Parathyroid adenoma (tissue), 2 donors: ENCODE measurements at regions not wholly inside any gene's neighbourhood (a gene's known extent, or its start where the extent isn't known, plus 50 kb on each side); places are given as distances from the start of the nearest gene placed in this dataset.

Source experiments
- H2AFZ ChIP-seq: fragments of 300-600 bp; sonication (generic); one replicate; pipeline ENCODE4 v1.7.0; 2017; ENCODE audit warnings: antibody characterized with exemption, mild to moderate bottlenecking
- H3K27ac ChIP-seq: fragments of 300-600 bp; sonication (generic); one replicate; pipeline ENCODE4 v1.7.0; 2017
- H3K27me3 ChIP-seq: fragments of 300-600 bp; sonication (generic); one replicate; pipeline ENCODE4 v1.7.0; 2017; ENCODE audit warnings: low read length; ENCODE audit not compliant: control insufficient read depth, insufficient read depth
- H3K36me3 ChIP-seq: fragments of 300-600 bp; sonication (generic); one replicate; pipeline ENCODE4 v1.7.0; 2017; ENCODE audit warnings: low read length; ENCODE audit not compliant: control insufficient read depth, insufficient read depth
- H3K4me1 ChIP-seq: fragments of 300-600 bp; sonication (generic); one replicate; pipeline ENCODE4 v1.7.0; 2017; ENCODE audit warnings: control low read depth
- H3K4me2 ChIP-seq: fragments of 300-600 bp; sonication (generic); one replicate; pipeline ENCODE4 v1.7.0; 2017; ENCODE audit warnings: low read length
- H3K4me3 ChIP-seq: fragments of 300-600 bp; sonication (generic); one replicate; pipeline ENCODE4 v1.7.0; 2017; ENCODE audit warnings: low read depth, low read length
- H3K79me2 ChIP-seq: fragments of 300-600 bp; sonication (generic); one replicate; pipeline ENCODE4 v1.7.0; 2017; ENCODE audit warnings: control low read depth
- H3K9ac ChIP-seq: fragments of 300-600 bp; sonication (generic); one replicate; pipeline ENCODE4 v1.7.0; 2017; ENCODE audit warnings: mild to moderate bottlenecking
- H3K9me3 ChIP-seq: fragments of 300-600 bp; sonication (generic); one replicate; pipeline ENCODE4 v1.7.0; 2017; ENCODE audit warnings: low read length; ENCODE audit not compliant: control insufficient read depth
- TF ChIP-seq, protein P1 (sequence below): fragments of 300-600 bp; sonication (generic); IDR thresholded peaks from one replicate; pipeline ENCODE4 v1.7.0; 2017; ENCODE audit warnings: antibody characterized with exemption, mild to moderate bottlenecking
- donor health status: primary hyperparathyroidism.

DNA sequence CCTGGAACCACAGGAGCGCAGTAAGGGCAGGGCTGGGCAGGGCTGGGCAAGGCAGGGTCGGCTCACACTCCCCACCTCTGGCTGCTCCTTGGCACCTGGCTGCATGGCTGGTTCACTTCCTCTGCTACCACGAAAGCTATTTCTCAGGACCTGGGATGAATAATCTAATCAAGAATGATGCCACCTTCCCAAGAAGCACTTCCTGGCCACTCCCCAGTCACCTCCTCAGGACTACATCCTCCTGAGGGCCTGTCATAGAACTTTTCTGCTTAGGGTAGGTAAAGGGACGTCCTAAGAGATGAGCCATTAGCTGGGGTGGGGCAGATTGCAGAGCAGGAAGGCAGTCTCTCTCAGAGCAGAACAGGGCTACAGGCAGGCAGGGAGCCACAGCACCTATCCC, 288.2 kb upstream of the MAP3K1 start:
- H3K9me3 ChIP-seq, result no peaks in the 10 kb centered on the region
- no peaks in the 10 kb centered on the region for H3K36me3 ChIP-seq
- no peak overlapping the region for H3K9ac ChIP-seq
- no peak overlapping the region for H3K27ac ChIP-seq
- H3K79me2 ChIP-seq, result no peaks in the 10 kb centered on the region
- no peak overlapping the region for H3K4me2 ChIP-seq
- no peaks in the 10 kb centered on the region for H3K27me3 ChIP-seq
- TF ChIP-seq, protein P1, sequence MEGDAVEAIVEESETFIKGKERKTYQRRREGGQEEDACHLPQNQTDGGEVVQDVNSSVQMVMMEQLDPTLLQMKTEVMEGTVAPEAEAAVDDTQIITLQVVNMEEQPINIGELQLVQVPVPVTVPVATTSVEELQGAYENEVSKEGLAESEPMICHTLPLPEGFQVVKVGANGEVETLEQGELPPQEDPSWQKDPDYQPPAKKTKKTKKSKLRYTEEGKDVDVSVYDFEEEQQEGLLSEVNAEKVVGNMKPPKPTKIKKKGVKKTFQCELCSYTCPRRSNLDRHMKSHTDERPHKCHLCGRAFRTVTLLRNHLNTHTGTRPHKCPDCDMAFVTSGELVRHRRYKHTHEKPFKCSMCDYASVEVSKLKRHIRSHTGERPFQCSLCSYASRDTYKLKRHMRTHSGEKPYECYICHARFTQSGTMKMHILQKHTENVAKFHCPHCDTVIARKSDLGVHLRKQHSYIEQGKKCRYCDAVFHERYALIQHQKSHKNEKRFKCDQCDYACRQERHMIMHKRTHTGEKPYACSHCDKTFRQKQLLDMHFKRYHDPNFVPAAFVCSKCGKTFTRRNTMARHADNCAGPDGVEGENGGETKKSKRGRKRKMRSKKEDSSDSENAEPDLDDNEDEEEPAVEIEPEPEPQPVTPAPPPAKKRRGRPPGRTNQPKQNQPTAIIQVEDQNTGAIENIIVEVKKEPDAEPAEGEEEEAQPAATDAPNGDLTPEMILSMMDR, result no peak
- H2AFZ ChIP-seq, result no peak overlapping the region
- peaks cover 4% of the 10 kb centered on the region for H3K4me1 ChIP-seq
- H3K4me3 ChIP-seq, result no peak overlapping the region

DNA sequence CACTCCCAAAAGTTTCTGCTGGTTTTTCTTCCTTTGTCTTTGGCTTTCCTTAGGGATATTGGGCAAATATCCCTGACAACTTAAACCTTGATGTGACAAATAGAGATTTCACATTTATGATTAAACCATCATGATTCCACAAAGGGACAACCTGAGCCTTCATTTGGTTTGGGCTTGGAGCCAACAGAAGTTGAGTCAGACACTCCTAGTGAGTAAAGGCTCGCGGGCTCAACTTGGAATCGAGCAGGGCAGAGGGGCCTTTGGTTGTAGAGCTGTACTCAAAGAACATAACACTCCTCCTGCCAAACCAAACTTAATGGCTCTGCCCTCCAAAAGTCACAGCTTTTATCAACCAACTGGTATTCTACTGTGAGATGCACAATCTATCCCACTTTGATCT, 290.2 kb upstream of the MAP3K1 start:
- Histone ChIP-seq H3K9me3 (no peaks in the 10 kb centered on the region), H3K9ac (no peak overlapping the region), H3K79me2 (no peaks in the 10 kb centered on the region), H3K4me2 (no peak overlapping the region), H2AFZ (no peak overlapping the region), H3K36me3 (no peaks in the 10 kb centered on the region), H3K27me3 (no peaks in the 10 kb centered on the region), H3K27ac (no peak overlapping the region), H3K4me3 (no peak overlapping the region), H3K4me1 (peaks cover 17% of the 10 kb centered on the region)
- TF ChIP-seq, protein P1, result no peak

DNA sequence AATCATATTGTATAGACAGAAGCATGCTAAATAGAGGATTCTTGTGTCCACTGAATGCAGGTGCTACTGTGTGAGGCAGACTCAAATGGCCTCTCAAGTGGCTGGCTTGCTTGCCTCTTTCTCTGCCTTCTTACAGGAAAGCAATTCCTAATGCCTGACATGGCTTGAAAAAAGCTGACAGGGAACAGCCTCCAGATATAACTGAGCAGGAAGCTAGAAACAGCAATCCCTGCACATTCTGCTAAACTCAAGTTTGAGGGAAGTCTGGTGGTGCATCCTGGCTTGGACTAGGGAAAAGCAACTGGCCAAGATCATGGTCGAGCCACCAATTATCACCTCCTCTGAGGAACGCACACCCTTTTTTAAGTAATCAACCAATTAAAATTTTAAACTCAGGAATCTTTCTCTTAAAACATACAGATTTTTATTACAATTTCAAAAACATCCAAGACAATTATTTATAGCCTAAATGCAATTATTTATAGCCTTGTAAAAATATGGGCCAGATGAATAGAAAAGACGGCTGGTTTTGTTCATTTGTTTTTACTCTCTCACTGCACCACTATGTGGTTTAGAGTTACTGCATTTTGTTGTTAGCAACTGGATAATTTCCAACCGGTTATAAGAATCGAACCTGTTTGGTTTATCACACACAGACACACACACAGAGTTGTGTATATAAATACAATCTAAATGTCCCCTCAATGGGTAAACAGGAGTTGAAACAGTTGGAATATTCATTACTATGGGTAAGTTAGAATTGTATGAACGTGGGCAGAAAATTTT, 290.9 kb upstream of the ANKRD55 start:
- Histone ChIP-seq H3K4me2 (no peak overlapping the region), H2AFZ (no peak overlapping the region), H3K4me1 (peaks cover 28% of the 10 kb centered on the region), H3K9ac (no peak overlapping the region), H3K36me3 (no peaks in the 10 kb centered on the region), H3K79me2 (no peaks in the 10 kb centered on the region), H3K4me3 (no peak overlapping the region), H3K27me3 (no peaks in the 10 kb centered on the region), H3K27ac (no peak overlapping the region), H3K9me3 (no peaks in the 10 kb centered on the region)
- TF ChIP-seq, protein P1, result no peak

GRCh38 chr5:56522960-56523359, 289.8 kb upstream of the ANKRD55 start:
- H3K27ac ChIP-seq, result no peak overlapping the region
- H2AFZ ChIP-seq, result no peak overlapping the region
- H3K4me2 ChIP-seq, result no peak overlapping the region
- H3K9ac ChIP-seq, result no peak overlapping the region
- peaks cover 33% of the 10 kb centered on the region for H3K4me1 ChIP-seq
- H3K27me3 ChIP-seq, result no peaks in the 10 kb centered on the region
- no peaks in the 10 kb centered on the region for H3K36me3 ChIP-seq
- TF ChIP-seq, protein P1, result no peak
- H3K79me2 ChIP-seq, result no peaks in the 10 kb centered on the region
- H3K9me3 ChIP-seq, result no peaks in the 10 kb centered on the region
- no peak overlapping the region for H3K4me3 ChIP-seq

DNA sequence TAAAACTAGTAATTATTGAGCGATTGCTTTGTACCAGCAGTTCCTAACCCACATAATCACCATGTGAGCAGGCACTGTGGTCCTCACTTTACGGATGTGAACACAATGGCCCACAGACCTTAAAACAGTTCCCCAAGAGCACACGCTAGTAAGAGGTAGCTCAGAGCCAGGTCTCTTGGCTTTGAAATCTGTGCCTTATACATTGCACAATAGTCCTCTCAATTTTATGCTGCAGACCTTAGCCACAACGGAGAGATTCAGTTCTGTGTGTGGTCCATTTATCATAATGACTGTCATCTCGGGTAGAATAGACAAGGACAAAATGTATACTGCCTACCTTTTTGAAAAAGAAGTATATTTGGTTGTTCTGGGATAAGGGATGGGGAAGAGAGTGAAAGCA, 289.0 kb upstream of the ANKRD55 start:
- Histone ChIP-seq H3K4me2 (no peak overlapping the region), H3K9ac (no peak overlapping the region), H3K4me1 (peaks cover 36% of the 10 kb centered on the region)

More for the DNA sequence above, 289.0 kb upstream of the ANKRD55 start:
- H3K36me3 ChIP-seq, result no peaks in the 10 kb centered on the region
- no peaks in the 10 kb centered on the region for H3K9me3 ChIP-seq
- H2AFZ ChIP-seq, result no peak overlapping the region
- no peaks in the 10 kb centered on the region for H3K79me2 ChIP-seq
- TF ChIP-seq, protein P1, result no peak
- no peak overlapping the region for H3K27ac ChIP-seq
- no peaks in the 10 kb centered on the region for H3K27me3 ChIP-seq
- H3K4me3 ChIP-seq, result no peak overlapping the region
